Keratinocyte (primary cell): ENCODE measurements at regions not wholly inside any gene's neighbourhood (a gene's known extent, or its start where the extent isn't known, plus 50 kb on each side); places are given as distances from the start of the nearest gene placed in this dataset.

ENCODE experiments used
- DNase-seq: peaks from one replicate; pipeline ENCODE4 v3.0.0-alpha.2; 2011; ENCODE audit warnings: low read depth, missing footprints, low spot score
- FAIRE-seq: peaks from 2 replicates; lab custom pipeline; 2011; peaks lifted over from hg19 to GRCh38; lab: Jason Lieb, UNC
- H2AFZ ChIP-seq: 2 replicates; pipeline ENCODE4 v1.6.0; 2012; ENCODE audit warnings: low read length, control low read depth, inconsistent platforms; ENCODE audit not compliant: control insufficient read depth
- H3K27ac ChIP-seq: 2 replicates; pipeline ENCODE4 v1.5.1; 2011; ENCODE audit warnings: low read length; ENCODE audit not compliant: control insufficient read depth, insufficient read depth
- H3K27me3 ChIP-seq: 3 replicates; pipeline ENCODE4 v1.6.0; 2011; ENCODE audit warnings: low read length; ENCODE audit not compliant: control insufficient read depth, insufficient read depth; ENCODE audit errors: extremely low read depth
- H3K36me3 ChIP-seq, 2 experiments: 2 replicates in 1 of 2; 3 replicates in 1 of 2; pipeline ENCODE4 v1.5.1; 2011; ENCODE audit warnings: low read length in 2 of 2, mild to moderate bottlenecking in 1 of 2; ENCODE audit not compliant: control insufficient read depth in 2 of 2, insufficient read depth in 2 of 2; ENCODE audit errors: extremely low read depth in 1 of 2
- H3K4me1 ChIP-seq: 3 replicates; pipeline ENCODE4 v1.5.1; 2011; ENCODE audit warnings: low read length; ENCODE audit not compliant: control insufficient read depth, insufficient read depth; ENCODE audit errors: extremely low read depth
- H3K4me2 ChIP-seq: 3 replicates; pipeline ENCODE4 v1.6.0; 2011; ENCODE audit warnings: low read depth, low read length; ENCODE audit not compliant: control insufficient read depth, insufficient read depth; ENCODE audit errors: extremely low read depth
- H3K4me3 ChIP-seq, 3 experiments: fragments of 200-600 bp in 1 of 3; sonication (generic) in 1 of 3; 2 replicates in 2 of 3; 3 replicates in 1 of 3; pipeline ENCODE4 v1.5.1; 2011 to 2016; ENCODE audit warnings: low read length in 3 of 3, mild to moderate bottlenecking in 3 of 3, control low read depth in 2 of 3, inconsistent platforms in 1 of 3, low read depth in 1 of 3, mixed read lengths in 1 of 3, mixed run types in 1 of 3, moderate library complexity in 1 of 3; ENCODE audit not compliant: control insufficient read depth in 2 of 3, insufficient read depth in 2 of 3; ENCODE audit errors: extremely low read depth in 1 of 3
- H3K79me2 ChIP-seq: 2 replicates; pipeline ENCODE4 v1.6.0; 2012; ENCODE audit warnings: low read length; ENCODE audit not compliant: control insufficient read depth, insufficient read depth
- H3K9ac ChIP-seq: 3 replicates; pipeline ENCODE4 v1.6.0; 2011; ENCODE audit warnings: low read length; ENCODE audit not compliant: control insufficient read depth, insufficient read depth; ENCODE audit errors: extremely low read depth
- H3K9me1 ChIP-seq: 3 replicates; pipeline ENCODE4 v1.6.0; 2011; ENCODE audit warnings: low read length; ENCODE audit not compliant: control insufficient read depth, insufficient read depth; ENCODE audit errors: extremely low read depth
- H3K9me3 ChIP-seq: 2 replicates; pipeline ENCODE4 v1.5.1; 2012; ENCODE audit warnings: low read depth, low read length; ENCODE audit not compliant: control insufficient read depth
- H4K20me1 ChIP-seq: 3 replicates; pipeline ENCODE4 v1.6.0; 2011; ENCODE audit warnings: low read length; ENCODE audit not compliant: control insufficient read depth, insufficient read depth; ENCODE audit errors: extremely low read depth
- EZH2 ChIP-seq: IDR thresholded peaks from one replicate; pipeline ENCODE4 v1.6.1; 2012; ENCODE audit warnings: inconsistent platforms, mild to moderate bottlenecking, low read length, moderate library complexity
- dilution Hi-C: fragments of 300-500 bp; cut with MboI; formaldehyde crosslinking; loops from one replicate; pipeline ENCODE4 v1.7.0; 2020; ENCODE audit warnings: low sequenced_read_pairs; ENCODE audit not compliant: extremely low pct_ligation_motif_present
- TF ChIP-seq, protein P1 (sequence below), 3 experiments: IDR thresholded peaks in 1 of 3; conservative IDR thresholded peaks in 1 of 3; optimal IDR thresholded peaks in 1 of 3; 2 replicates in 2 of 3; 3 replicates in 1 of 3; pipeline versions ENCODE3 to v1.5.1; 2011; ENCODE audit warnings: low read length in 3 of 3, mild to moderate bottlenecking in 3 of 3, moderate library complexity in 2 of 3, control low read depth in 1 of 3, inconsistent platforms in 1 of 3; ENCODE audit not compliant: insufficient read depth in 2 of 3; ENCODE audit errors: extremely low read depth in 1 of 3

DNA sequence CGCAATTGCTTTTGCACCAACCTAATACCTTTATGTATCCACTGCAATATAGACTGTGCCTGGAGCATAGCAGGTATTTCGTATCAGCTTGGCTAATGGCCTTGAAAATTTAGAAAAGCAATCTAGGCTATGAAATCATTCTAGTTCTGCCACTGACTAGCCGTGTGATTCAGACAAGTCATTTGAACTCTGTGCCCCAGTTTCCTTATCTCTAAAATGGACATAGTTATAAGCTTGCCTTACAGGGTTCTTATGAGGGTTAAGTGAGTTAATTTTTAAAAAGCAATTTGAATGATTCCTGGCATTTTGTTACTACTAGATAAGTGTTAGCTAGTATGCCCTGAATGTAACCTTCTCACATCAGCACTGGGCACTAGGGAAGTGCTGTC is 80.5 kb upstream of the PUM3 start:
- no peak overlapping the region for H3K9ac ChIP-seq
- no peak overlapping the region for H3K27ac ChIP-seq
- H3K4me2 ChIP-seq, result no peak overlapping the region
- DNase-seq (no peak), FAIRE-seq (no peak)
- H3K27me3 ChIP-seq, result no peaks in the 10 kb centered on the region
- TF ChIP-seq, protein P1, sequence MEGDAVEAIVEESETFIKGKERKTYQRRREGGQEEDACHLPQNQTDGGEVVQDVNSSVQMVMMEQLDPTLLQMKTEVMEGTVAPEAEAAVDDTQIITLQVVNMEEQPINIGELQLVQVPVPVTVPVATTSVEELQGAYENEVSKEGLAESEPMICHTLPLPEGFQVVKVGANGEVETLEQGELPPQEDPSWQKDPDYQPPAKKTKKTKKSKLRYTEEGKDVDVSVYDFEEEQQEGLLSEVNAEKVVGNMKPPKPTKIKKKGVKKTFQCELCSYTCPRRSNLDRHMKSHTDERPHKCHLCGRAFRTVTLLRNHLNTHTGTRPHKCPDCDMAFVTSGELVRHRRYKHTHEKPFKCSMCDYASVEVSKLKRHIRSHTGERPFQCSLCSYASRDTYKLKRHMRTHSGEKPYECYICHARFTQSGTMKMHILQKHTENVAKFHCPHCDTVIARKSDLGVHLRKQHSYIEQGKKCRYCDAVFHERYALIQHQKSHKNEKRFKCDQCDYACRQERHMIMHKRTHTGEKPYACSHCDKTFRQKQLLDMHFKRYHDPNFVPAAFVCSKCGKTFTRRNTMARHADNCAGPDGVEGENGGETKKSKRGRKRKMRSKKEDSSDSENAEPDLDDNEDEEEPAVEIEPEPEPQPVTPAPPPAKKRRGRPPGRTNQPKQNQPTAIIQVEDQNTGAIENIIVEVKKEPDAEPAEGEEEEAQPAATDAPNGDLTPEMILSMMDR (optimal IDR thresholded peaks at IDR 0.05 in 1 of 3, IDR thresholded peaks at IDR 0.05 in 1 of 3, conservative IDR thresholded peaks at IDR 0.05 in 1 of 3; ENCODE audit: extremely low read depth in 1 of 3, insufficient read depth in 2 of 3, low read length in 3 of 3), result no peak
- no peak for TF ChIP-seq EZH2
- no peak overlapping the region for H2AFZ ChIP-seq
- no peaks in the 10 kb centered on the region for H3K9me3 ChIP-seq
- H3K4me3 ChIP-seq, result no peak overlapping the region
- no peaks in the 10 kb centered on the region for H3K79me2 ChIP-seq
- dilution Hi-C loops, result no loop called here
- no peaks in the 10 kb centered on the region for H4K20me1 ChIP-seq
- H3K36me3 ChIP-seq, result no peaks in the 10 kb centered on the region
- H3K4me1 ChIP-seq, result no peaks in the 10 kb centered on the region
- H3K9me1 ChIP-seq, result no peaks in the 10 kb centered on the region

DNA sequence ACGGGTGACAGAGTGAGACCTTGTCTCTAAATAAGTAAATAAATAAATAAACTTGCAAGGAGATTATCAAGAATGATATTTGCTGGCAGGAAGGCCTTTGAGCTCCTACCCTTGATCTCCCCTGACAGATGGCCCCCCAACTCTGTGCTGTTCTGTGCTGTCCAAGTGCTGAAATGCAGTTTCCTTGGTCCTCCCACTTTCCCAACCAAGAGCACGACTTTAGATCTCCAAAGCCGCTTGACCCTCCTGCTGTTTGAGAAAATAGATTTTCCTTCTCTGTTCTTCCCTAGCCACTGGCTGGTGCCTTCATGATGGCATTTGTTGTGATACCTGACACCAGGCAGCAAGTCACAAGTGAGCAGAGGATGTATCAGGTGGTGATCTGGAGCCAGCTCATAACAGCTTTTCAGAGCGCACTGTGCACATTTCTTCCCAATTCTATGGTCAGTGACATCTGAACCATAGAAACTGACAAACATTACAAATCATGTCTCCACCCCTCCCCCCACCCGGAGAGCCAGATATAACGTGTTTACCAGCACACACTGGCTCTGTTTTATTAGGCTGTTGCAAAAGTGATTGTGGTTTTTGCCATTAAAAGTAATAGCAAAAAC is 80.0 kb upstream of the PUM3 start:
- Histone ChIP-seq H3K9me1 (no peaks in the 10 kb centered on the region), H3K27me3 (no peaks in the 10 kb centered on the region), H3K4me3 (no peak overlapping the region), H3K4me1 (no peaks in the 10 kb centered on the region), H3K36me3 (no peaks in the 10 kb centered on the region), H4K20me1 (no peaks in the 10 kb centered on the region), H3K9me3 (no peaks in the 10 kb centered on the region), H3K4me2 (no peak overlapping the region), H3K79me2 (no peaks in the 10 kb centered on the region), H2AFZ (no peak overlapping the region), H3K27ac (no peak overlapping the region), H3K9ac (no peak overlapping the region)
- TF ChIP-seq EZH2, result no peak
- TF ChIP-seq, protein P1 (optimal IDR thresholded peaks at IDR 0.05 in 1 of 3, IDR thresholded peaks at IDR 0.05 in 1 of 3, conservative IDR thresholded peaks at IDR 0.05 in 1 of 3; ENCODE audit: extremely low read depth in 1 of 3, insufficient read depth in 2 of 3, low read length in 3 of 3), result no peak
- DNase-seq (no peak), FAIRE-seq (no peak)
- dilution Hi-C loops, result no loop called here
